Lower lobe of right lung (tissue), 2 donors: ENCODE measurements at regions not wholly inside any gene's neighbourhood (a gene's known extent, or its start where the extent isn't known, plus 50 kb on each side); places are given as distances from the start of the nearest gene placed in this dataset.

Experiments
- ATAC-seq, 2 donors: fragments of 200-7000 bp; cut with Tn5 transposase; one replicate each; pipeline ENCODE4 v1.9.1; 2020 to 2022; ENCODE audit warnings: mild to moderate bottlenecking in 2 of 2, moderate library complexity in 2 of 2
- DNase-seq: peaks from one replicate; pipeline ENCODE4 v3.0.0-alpha.2; 2020
- H3K27ac ChIP-seq: fragments of 200-600 bp; one replicate; pipeline ENCODE4 v1.8.0; 2022
- H3K27me3 ChIP-seq: fragments of 200-600 bp; one replicate; pipeline ENCODE4 v1.8.0; 2022; ENCODE audit warnings: low read depth
- H3K36me3 ChIP-seq: fragments of 200-600 bp; one replicate; pipeline ENCODE4 v1.8.0; 2022; ENCODE audit warnings: mild to moderate bottlenecking
- H3K4me1 ChIP-seq: fragments of 200-600 bp; one replicate; pipeline ENCODE4 v1.8.0; 2022
- H3K4me3 ChIP-seq: fragments of 200-600 bp; one replicate; pipeline ENCODE4 v1.8.0; 2022; ENCODE audit warnings: mild to moderate bottlenecking
- H3K9me3 ChIP-seq: fragments of 200-600 bp; one replicate; pipeline ENCODE4 v1.8.0; 2022
- CTCF ChIP-seq: fragments of 200-600 bp; IDR thresholded peaks from one replicate; pipeline ENCODE4 v1.8.0; 2022; ENCODE audit warnings: antibody characterized with exemption, mild to moderate bottlenecking
- intact Hi-C: fragments of 100-400 bp; cut with DNase I; formaldehyde crosslinking; loops from one replicate; pipeline ENCODE4 v1.11.0; 2022
- donor health status: DM: no; HTN: yes; CAD: no; lungs with severe emphysema.

GRCh38 chr21:18989953-18990495 is 586.4 kb upstream of the TMPRSS15 start:
- no peak for DNase-seq
- H3K36me3 ChIP-seq, result no peaks in the 10 kb centered on the region
- no peak overlapping the region for H3K27ac ChIP-seq
- H3K4me3 ChIP-seq, result no peak overlapping the region
- no peaks in the 10 kb centered on the region for H3K9me3 ChIP-seq
- intact Hi-C loops, result no loop called here
- no peaks in the 10 kb centered on the region for H3K4me1 ChIP-seq
- no peak for ATAC-seq
- H3K27me3 ChIP-seq, result no peaks in the 10 kb centered on the region
- no peak for TF ChIP-seq CTCF

- TF ChIP-seq CTCF, result no peak
- ATAC-seq (no peak), DNase-seq (no peak)
- H3K9me3 ChIP-seq, result no peaks in the 10 kb centered on the region
- intact Hi-C loops, result no loop called here
- no peaks in the 10 kb centered on the region for H3K27me3 ChIP-seq
- no peak overlapping the region for H3K27ac ChIP-seq
- no peak overlapping the region for H3K4me3 ChIP-seq
- H3K36me3 ChIP-seq, result no peaks in the 10 kb centered on the region
- H3K4me1 ChIP-seq, result no peaks in the 10 kb centered on the region
These were observed 588.3 kb upstream of the TMPRSS15 start for GRCh38 chr21:18991846-18992245.

GRCh38 chr21:19010251-19010650 is 606.7 kb upstream of the TMPRSS15 start:
- Histone ChIP-seq H3K27me3 (no peaks in the 10 kb centered on the region), H3K36me3 (no peaks in the 10 kb centered on the region), H3K9me3 (no peaks in the 10 kb centered on the region), H3K4me1 (no peaks in the 10 kb centered on the region), H3K4me3 (no peak overlapping the region), H3K27ac (no peak overlapping the region)
- TF ChIP-seq CTCF, result no peak
- intact Hi-C loops, result no loop called here
- ATAC-seq, result no peak
- DNase-seq, result no peak

- Histone ChIP-seq H3K9me3 (no peaks in the 10 kb centered on the region), H3K27ac (no peak overlapping the region), H3K4me1 (no peaks in the 10 kb centered on the region), H3K4me3 (no peak overlapping the region), H3K27me3 (no peaks in the 10 kb centered on the region), H3K36me3 (no peaks in the 10 kb centered on the region)
- no peak for TF ChIP-seq CTCF
- intact Hi-C loops, result no loop called here
- DNase-seq, result no peak
- no peak for ATAC-seq
These were observed 607.4 kb upstream of the TMPRSS15 start for GRCh38 chr21:19010996-19011395.

GRCh38 chr21:19011451-19011850 is 607.9 kb upstream of the TMPRSS15 start:
- Histone ChIP-seq H3K9me3 (no peaks in the 10 kb centered on the region), H3K4me1 (no peaks in the 10 kb centered on the region), H3K36me3 (no peaks in the 10 kb centered on the region), H3K27ac (no peak overlapping the region), H3K27me3 (no peaks in the 10 kb centered on the region), H3K4me3 (no peak overlapping the region)
- no peak for ATAC-seq
- no peak for TF ChIP-seq CTCF
- intact Hi-C loops, result no loop called here
- no peak for DNase-seq

GRCh38 chr21:19013916-19014315 is 610.3 kb upstream of the TMPRSS15 start:
- no peak for TF ChIP-seq CTCF
- intact Hi-C loops, result no loop called here
- Histone ChIP-seq H3K27me3 (no peaks in the 10 kb centered on the region), H3K27ac (no peak overlapping the region), H3K4me1 (no peaks in the 10 kb centered on the region), H3K36me3 (no peaks in the 10 kb centered on the region), H3K9me3 (no peaks in the 10 kb centered on the region), H3K4me3 (no peak overlapping the region)
- no peak for ATAC-seq
- DNase-seq, result no peak
